OCI-LY3 (cell line): ENCODE measurements at regions not wholly inside any gene's neighbourhood (a gene's known extent, or its start where the extent isn't known, plus 50 kb on each side); places are given as distances from the start of the nearest gene placed in this dataset.

Experiments used
- H2AFZ ChIP-seq: fragments of 200-600, 300-600 bp; shearing (Covaris generic); 2 replicates; pipeline ENCODE4 v1.6.0; 2014; ENCODE audit warnings: antibody characterized with exemption, low read depth, low read length
- H3K27ac ChIP-seq: fragments of 200-600, 300-600 bp; sonication (generic); 2 replicates; pipeline ENCODE4 v1.5.1; 2014; ENCODE audit warnings: mild to moderate bottlenecking, low read length, moderate library complexity, mixed read lengths
- H3K27me3 ChIP-seq: fragments of 200-600, 300-600 bp; sonication (generic); 2 replicates; pipeline ENCODE4 v1.6.1; 2014; ENCODE audit warnings: low read depth, low read length, mixed read lengths
- H3K36me3 ChIP-seq: fragments of 200-600, 300-600 bp; sonication (generic); replicated peaks from 2 replicates; pipeline ENCODE3; 2014; ENCODE audit warnings: low read depth, low read length, mixed read lengths
- H3K4me1 ChIP-seq: fragments of 300-600, 200-600 bp; sonication (generic); 2 replicates; pipeline ENCODE4 v1.6.1; 2014; ENCODE audit warnings: low read length, mixed read lengths
- H3K4me2 ChIP-seq: fragments of 200-600, 300-600 bp; sonication (generic); 2 replicates; pipeline ENCODE4 v1.6.1; 2014; ENCODE audit warnings: low read length, mixed read lengths
- H3K4me3 ChIP-seq: fragments of 300-600, 200-600 bp; sonication (generic); 2 replicates; pipeline ENCODE4 v1.5.1; 2014; ENCODE audit warnings: antibody characterized with exemption, mild to moderate bottlenecking, low read length, moderate library complexity
- H3K79me2 ChIP-seq: fragments of 300-600, 200-600 bp; shearing (Covaris generic); 2 replicates; pipeline ENCODE4 v1.6.1; 2014; ENCODE audit warnings: mild to moderate bottlenecking, low read length, mixed read lengths
- H3K9ac ChIP-seq: fragments of 300-600, 200-600 bp; shearing (Covaris generic); 2 replicates; pipeline ENCODE4 v1.6.0; 2014; ENCODE audit warnings: mild to moderate bottlenecking, low read length, moderate library complexity
- H3K9me3 ChIP-seq: fragments of 200-600, 300-600 bp; shearing (Covaris generic); 2 replicates; pipeline ENCODE4 v1.6.1; 2014; ENCODE audit warnings: low read length, mixed read lengths; ENCODE audit not compliant: insufficient read depth
- H4K20me1 ChIP-seq: fragments of 200-600, 300-600 bp; sonication (generic); 2 replicates; pipeline ENCODE4 v1.6.1; 2016; ENCODE audit warnings: low read length, mixed read lengths; ENCODE audit not compliant: insufficient read depth
- EZH2phosphoT487 ChIP-seq: fragments of 200-600 bp; shearing (Covaris generic); IDR thresholded peaks from 2 replicates; pipeline ENCODE4 v1.6.1; 2018; ENCODE audit warnings: antibody characterized with exemption, mixed run types, low read depth
- TF ChIP-seq, protein P1 (sequence below): fragments of 200-600, 300-600 bp; sonication (generic); IDR thresholded peaks from 2 replicates; pipeline ENCODE4 v1.5.1; 2014; ENCODE audit warnings: antibody characterized with exemption, low read length, low read depth

DNA sequence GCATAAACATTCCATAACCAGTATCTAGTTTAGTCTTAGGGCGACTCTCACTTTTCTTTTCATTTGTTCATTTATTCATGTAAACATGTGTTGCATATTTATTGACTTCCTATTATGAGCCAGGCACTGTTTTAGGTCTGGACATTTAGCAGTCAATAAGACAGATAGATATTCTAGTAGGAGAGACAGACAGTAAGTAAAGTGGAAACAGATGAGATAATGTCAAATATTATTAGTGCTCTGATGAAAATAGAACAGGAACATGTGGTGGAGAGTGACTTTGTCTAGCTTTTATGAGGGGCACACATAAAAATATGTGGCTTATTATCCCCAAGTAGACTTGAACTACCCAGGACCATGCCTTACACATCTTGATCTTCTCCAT, 193.0 kb downstream of the NDFIP2 start:
- H3K27ac ChIP-seq, result no peak overlapping the region
- H3K4me2 ChIP-seq, result no peak overlapping the region
- 0 out of 2 replicates have a peak, but pooled peaks cover under 1% of the 10 kb centered on the region for H3K4me1 ChIP-seq
- H3K27me3 ChIP-seq, result no peaks in the 10 kb centered on the region
- H2AFZ ChIP-seq, result no peak overlapping the region
- H3K79me2 ChIP-seq, result no peaks in the 10 kb centered on the region
- H3K4me3 ChIP-seq, result no peak overlapping the region
- H3K36me3 ChIP-seq, result no peaks in the 10 kb centered on the region
- TF ChIP-seq, protein P1, sequence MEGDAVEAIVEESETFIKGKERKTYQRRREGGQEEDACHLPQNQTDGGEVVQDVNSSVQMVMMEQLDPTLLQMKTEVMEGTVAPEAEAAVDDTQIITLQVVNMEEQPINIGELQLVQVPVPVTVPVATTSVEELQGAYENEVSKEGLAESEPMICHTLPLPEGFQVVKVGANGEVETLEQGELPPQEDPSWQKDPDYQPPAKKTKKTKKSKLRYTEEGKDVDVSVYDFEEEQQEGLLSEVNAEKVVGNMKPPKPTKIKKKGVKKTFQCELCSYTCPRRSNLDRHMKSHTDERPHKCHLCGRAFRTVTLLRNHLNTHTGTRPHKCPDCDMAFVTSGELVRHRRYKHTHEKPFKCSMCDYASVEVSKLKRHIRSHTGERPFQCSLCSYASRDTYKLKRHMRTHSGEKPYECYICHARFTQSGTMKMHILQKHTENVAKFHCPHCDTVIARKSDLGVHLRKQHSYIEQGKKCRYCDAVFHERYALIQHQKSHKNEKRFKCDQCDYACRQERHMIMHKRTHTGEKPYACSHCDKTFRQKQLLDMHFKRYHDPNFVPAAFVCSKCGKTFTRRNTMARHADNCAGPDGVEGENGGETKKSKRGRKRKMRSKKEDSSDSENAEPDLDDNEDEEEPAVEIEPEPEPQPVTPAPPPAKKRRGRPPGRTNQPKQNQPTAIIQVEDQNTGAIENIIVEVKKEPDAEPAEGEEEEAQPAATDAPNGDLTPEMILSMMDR, result no peak
- TF ChIP-seq EZH2phosphoT487, result no peak
- H3K9ac ChIP-seq, result no peak overlapping the region
- H3K9me3 ChIP-seq, result no peaks in the 10 kb centered on the region
- H4K20me1 ChIP-seq, result no peaks in the 10 kb centered on the region

DNA sequence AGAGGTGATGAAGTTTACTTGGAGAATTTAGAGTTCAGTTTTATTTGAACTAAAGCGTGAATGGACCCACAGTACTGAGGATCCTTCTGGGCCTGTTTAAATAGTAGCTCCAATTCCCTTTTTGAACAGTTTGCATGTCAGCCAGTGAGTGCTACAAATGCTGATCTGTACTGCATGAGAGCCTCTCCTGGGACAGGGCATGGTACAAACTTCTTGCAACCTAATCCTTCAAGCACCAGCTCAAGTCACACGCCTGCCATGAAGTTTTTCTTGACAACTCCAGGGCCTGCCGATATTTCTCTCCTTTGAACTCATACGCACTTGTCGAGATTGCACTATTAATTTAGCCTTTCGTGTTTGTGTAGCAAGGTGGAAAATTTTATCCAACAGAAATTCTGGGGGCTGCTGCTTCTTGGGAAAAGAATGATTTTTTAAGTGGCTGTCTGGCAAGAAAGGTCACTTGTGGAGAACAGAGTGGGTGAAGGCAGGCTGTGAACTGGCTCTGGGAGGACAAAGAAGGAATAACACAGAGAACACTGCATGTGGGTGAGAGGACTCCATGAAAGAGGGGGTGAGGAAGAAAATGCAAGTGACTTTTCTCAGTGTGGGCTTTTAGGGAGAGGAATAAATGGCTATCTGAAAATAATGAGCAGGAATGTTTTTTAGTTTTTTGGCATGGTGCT, 192.5 kb downstream of the NDFIP2 start:
- Histone ChIP-seq H3K4me3 (no peak overlapping the region), H3K27ac (no peak overlapping the region), H2AFZ (no peak overlapping the region), H3K4me1 (no peaks in the 10 kb centered on the region), H3K27me3 (no peaks in the 10 kb centered on the region), H3K9ac (no peak overlapping the region), H3K4me2 (no peak overlapping the region), H4K20me1 (no peaks in the 10 kb centered on the region), H3K9me3 (no peaks in the 10 kb centered on the region), H3K36me3 (no peaks in the 10 kb centered on the region), H3K79me2 (no peaks in the 10 kb centered on the region)
- TF ChIP-seq, protein P1, result no peak
- TF ChIP-seq EZH2phosphoT487, result no peak

DNA sequence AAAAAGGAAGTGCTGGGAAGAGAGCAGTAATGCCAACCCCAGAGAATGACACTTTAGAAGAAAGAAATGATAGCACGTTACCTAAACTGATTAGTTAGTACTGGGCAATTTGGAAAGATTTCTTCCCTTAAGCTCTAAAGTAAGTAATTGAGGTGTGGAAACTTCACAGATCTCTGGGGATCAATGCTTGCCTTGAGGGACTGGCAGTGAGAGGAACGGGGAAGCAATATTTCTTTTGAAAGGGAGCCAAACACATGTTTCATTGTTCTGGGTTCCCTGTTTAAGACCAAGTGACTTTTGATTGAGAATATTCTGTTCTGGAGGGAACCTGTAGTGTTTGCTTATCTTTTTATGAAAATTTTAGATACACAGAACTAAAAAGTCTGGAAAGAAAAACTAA, 190.5 kb downstream of the NDFIP2 start:
- no peak overlapping the region for H3K4me3 ChIP-seq
- H2AFZ ChIP-seq, result peak overlapping the region; percentile 35; the same call in 1 of the 2 replicates
- H3K27ac ChIP-seq, result no peak overlapping the region
- TF ChIP-seq EZH2phosphoT487, result no peak
- TF ChIP-seq, protein P1, result no peak
- H3K4me1 ChIP-seq, result no peaks in the 10 kb centered on the region
- H3K36me3 ChIP-seq, result no peaks in the 10 kb centered on the region
- H4K20me1 ChIP-seq, result no peaks in the 10 kb centered on the region
- H3K27me3 ChIP-seq, result no peaks in the 10 kb centered on the region
- no peaks in the 10 kb centered on the region for H3K9me3 ChIP-seq
- H3K9ac ChIP-seq, result no peak overlapping the region
- no peak overlapping the region for H3K4me2 ChIP-seq
- H3K79me2 ChIP-seq, result no peaks in the 10 kb centered on the region

DNA sequence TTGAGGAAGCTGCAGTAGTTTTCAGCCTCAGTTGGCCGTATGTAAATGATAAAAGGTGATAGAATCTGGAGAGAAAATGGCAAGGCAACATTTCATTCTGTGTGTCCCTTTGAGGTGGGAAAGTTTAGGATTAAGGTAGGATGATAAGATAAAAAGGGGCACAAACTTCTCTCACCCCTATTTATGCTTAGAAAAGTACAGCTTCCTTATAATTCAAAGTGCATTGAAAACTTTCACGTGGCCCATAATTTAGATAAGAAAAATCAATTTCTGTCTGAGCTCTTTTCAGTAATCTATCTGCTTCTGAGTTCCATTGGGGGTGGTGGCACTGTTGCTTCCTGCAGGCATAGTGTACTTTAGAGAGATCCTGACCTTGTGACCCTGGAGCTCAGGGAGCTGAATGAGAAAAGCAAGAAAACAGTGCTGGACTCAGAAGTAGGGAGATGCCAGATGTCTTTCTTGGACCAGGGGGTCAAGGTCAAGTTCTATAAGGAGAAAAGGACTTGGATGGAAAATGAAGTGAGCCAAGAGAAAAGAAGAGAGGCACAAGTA, 187.3 kb downstream of the NDFIP2 start:
- no peak overlapping the region for H3K4me3 ChIP-seq
- H3K79me2 ChIP-seq, result no peaks in the 10 kb centered on the region
- H3K4me2 ChIP-seq, result no peak overlapping the region
- H3K9me3 ChIP-seq, result no peaks in the 10 kb centered on the region
- H3K4me1 ChIP-seq, result no peaks in the 10 kb centered on the region
- H2AFZ ChIP-seq, result no peak overlapping the region
- no peaks in the 10 kb centered on the region for H3K27me3 ChIP-seq
- no peak overlapping the region for H3K27ac ChIP-seq
- H4K20me1 ChIP-seq, result no peaks in the 10 kb centered on the region
- TF ChIP-seq, protein P1, result no peak
- no peak for TF ChIP-seq EZH2phosphoT487
- no peak overlapping the region for H3K9ac ChIP-seq
- H3K36me3 ChIP-seq, result no peaks in the 10 kb centered on the region
